ENCODE measurements at regions not wholly inside any gene's neighbourhood (a gene's known extent, or its start where the extent isn't known, plus 50 kb on each side); places are given as distances from the start of the nearest gene placed in this dataset.

DNA sequence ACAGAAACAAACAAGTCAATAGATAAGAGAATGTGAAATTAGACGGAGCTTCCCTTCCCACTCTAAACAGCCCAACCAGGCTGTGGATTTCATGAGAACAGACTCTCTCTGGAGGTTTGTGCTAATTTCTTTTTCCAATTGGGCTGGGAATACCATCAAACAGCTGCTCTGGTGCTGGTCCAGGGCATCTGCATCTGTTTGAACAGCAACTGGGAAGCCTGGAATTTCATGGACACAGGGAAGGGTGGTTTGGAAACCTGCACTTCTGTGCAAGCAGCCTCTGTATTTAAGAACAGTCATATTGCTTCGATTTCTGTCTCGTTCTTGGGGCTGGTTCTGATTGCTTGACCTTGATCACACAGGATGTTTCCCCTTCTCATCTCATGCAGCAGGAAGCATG is 88.7 kb downstream of the FOXL1 start:
- no peak overlapping the region for H3K27ac Mint-ChIP-seq
- ATAC-seq (replicated peaks in 1 of 2) = no peak
- peaks cover 39% of the 10 kb centered on the region for H3K4me1 Mint-ChIP-seq (ENCODE audit: low read depth)
- DNase-seq = no peak
- H3K9me3 Mint-ChIP-seq = peaks cover 2% of the 10 kb centered on the region in 2 donors
- peaks cover 0 to 2% of the 10 kb centered on the region in 2 donors for H3K36me3 Mint-ChIP-seq (ENCODE audit: insufficient read depth in 2 of 2)
- no peak overlapping the region for H3K4me3 Mint-ChIP-seq
- peaks cover 28% of the 10 kb centered on the region for H3K27me3 Mint-ChIP-seq (ENCODE audit: low read depth)

DNA sequence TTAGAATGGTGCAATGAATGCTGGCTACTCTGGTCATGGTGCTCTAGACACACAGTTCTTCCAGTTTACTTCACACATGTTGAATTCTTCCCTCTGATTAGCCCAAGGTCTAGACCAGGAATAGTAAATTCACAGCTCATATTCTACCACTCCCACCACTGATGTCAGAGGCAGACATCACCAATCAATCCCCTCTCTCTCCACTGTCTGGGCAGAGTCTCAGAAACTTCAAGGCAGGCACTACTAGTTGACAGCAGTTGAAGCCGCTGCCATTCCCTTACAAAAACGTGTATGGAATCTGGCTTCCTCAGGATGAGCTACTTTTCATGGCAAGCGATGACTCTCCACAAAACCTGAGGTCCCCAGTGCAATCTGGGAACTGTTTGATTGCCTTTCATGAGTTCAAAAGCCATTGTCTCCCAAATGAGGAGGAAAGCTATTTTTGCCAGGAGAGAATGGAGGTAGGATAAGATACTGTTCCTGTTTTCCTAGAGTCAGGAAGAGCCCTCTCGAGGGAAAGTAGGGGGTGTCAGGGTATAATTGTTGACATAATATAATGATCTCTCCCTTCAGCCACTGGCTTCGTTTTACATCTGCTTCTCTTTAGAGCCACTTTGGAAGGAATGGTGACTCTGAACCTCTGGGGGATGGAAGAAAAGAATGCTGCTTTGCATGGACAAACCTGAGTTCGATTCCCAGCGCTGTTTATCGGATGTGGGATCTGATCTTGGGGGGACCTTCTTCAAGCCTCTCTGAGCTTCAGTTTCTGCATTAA is 90.0 kb downstream of the FOXL1 start:
- H3K4me3 Mint-ChIP-seq = no peak overlapping the region
- peaks cover 0 to 2% of the 10 kb centered on the region in 2 donors for H3K36me3 Mint-ChIP-seq (ENCODE audit: insufficient read depth in 2 of 2)
- peaks cover 27% of the 10 kb centered on the region for H3K27me3 Mint-ChIP-seq (ENCODE audit: low read depth)
- DNase-seq (no peak), ATAC-seq (replicated peaks in 1 of 2) (no peak)
- H3K4me1 Mint-ChIP-seq (ENCODE audit: low read depth) = peaks cover 31% of the 10 kb centered on the region
- peaks cover 2% of the 10 kb centered on the region in 2 donors for H3K9me3 Mint-ChIP-seq
- H3K27ac Mint-ChIP-seq = no peak overlapping the region

DNA sequence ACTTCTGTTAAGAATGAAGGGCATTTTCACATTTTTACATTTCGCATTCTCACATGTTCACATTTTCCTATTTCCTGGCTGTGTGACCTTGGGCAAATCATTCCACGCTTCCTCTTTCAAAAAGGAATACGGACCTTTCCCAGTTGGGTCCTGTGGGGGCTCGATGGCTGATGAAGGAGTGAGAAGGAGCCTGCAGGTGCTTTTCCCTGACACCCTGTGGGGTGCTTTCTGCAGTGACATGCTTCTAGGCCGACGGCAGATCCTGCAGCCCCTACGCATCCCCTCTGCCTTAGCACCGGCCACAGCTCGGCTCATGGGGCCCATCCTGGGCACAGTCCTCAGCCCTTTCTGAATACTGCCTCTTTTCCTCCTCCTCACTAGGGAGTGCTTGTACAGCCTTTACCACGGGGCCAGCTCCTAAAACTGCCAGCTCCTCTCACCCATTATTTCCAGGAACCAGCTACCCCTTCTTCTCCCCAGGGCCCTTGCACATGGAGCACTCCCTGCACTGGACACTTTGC is 91.0 kb downstream of the FOXL1 start:
- DNase-seq (no peak), ATAC-seq (replicated peaks in 1 of 2) (no peak)
- Mint-ChIP-seq H3K4me3 (no peak overlapping the region), H3K27me3 (ENCODE audit: low read depth) (peaks cover 27% of the 10 kb centered on the region), H3K27ac (no peak overlapping the region), H3K9me3 (peaks cover 2% of the 10 kb centered on the region in 2 donors), H3K36me3 (ENCODE audit: insufficient read depth in 2 of 2) (peaks cover 0 to 2% of the 10 kb centered on the region in 2 donors), H3K4me1 (ENCODE audit: low read depth) (peaks cover 20% of the 10 kb centered on the region)

DNA sequence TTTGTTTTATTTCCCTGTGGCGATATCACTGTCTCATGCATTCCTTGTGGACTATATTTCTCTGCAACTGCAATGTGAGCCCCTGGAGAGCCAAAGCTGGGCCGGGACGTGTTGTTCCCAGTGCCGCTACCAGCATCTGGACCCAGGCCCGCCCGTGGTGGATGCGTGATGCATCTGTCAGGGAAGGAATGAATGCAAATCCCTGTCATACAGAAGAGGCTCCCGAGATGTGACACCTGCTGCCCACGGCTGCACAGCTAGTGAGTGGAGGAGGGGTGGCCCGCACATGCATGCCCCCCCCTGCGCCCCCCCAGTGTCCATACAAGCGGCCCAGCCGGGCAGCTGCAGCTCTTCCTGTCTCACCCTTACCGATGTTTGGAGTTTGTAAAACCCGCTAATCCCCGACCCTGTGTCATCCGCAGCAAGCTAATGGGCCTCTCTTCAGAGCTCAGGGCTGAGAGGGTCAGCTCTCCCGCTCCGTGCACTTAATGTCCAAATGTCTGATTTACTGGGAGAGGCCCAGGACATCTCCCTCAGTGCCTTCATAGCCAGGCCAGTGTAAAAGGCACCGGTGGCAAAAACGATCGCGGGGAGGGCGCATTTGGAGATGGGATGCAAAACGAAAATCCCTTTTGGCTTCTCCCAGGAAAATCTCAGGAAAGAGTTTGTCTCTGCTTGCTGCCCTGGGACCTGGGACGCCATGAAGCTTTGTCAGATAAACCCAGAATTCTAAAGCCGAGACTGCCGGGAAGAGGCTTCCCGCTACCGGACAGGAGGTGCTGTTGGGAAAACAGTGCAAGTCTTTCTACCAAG is 91.8 kb downstream of the FOXL1 start:
- H3K27ac Mint-ChIP-seq = no peak overlapping the region
- peaks cover 0 to 2% of the 10 kb centered on the region in 2 donors for H3K9me3 Mint-ChIP-seq
- peaks cover 12% of the 10 kb centered on the region for H3K4me1 Mint-ChIP-seq (ENCODE audit: low read depth)
- H3K4me3 Mint-ChIP-seq = no peak overlapping the region
- ATAC-seq (replicated peaks in 1 of 2) = no peak
- H3K36me3 Mint-ChIP-seq (ENCODE audit: insufficient read depth in 2 of 2) = peaks cover 0 to 2% of the 10 kb centered on the region in 2 donors
- peaks cover 27% of the 10 kb centered on the region for H3K27me3 Mint-ChIP-seq (ENCODE audit: low read depth)
- DNase-seq = no peak

DNA sequence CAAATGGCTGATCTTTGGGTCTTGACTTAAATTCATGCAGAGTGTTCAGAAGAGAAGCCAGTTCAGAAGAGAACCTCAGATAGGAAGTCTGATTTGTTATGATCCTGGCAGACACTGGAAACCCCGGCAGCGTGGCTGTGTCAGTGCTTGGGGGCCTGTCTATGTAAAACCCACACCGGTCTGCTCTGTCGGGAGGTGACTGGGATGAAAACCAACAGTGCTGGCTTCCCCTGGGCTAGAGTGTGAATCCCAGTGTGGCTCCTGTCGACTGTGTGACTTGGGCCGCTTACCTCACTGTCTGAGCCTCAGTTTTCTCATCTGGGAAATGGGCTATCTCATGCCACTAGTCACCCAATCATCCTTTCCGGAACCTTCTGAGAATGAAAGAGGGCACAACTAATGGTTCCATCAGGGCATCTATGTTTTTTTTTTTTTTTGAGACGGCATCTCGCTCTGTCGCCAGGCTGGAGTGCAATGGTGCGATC is 92.4 kb downstream of the FOXL1 start:
- peaks cover 8% of the 10 kb centered on the region for H3K4me1 Mint-ChIP-seq (ENCODE audit: low read depth)
- H3K4me3 Mint-ChIP-seq = no peak overlapping the region

DNA sequence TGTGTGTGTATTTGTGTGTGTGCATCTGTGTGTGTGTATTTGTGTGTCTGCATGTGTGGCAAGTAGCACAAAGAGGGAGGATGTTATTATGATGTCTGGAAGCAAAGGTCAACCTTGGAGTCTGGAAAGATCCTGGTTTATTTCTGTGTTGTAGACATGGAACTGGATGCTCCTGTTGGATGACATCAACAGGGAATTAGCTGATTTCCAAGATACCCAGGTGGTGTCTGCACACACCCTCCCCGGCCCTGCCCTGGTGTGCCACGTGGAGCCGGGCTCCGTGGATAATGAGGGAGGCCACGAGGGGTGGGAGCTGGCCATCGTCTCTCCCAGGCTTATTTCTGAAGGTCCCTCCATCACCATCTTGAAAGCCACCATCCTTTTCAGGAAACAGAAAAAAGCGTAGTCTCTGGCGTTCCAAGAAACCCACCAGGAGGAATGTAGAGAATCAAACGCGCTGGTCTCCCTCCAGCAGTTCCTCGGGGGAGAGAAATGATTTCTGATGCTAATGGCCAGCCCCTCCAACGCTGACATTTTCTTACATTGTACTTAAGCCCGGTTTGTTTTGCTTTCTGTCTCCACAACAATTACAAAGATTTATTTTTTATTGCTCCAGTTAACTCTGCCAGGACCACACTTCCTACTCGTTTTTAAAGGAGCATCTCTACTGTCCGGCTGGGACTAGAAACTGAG is 93.3 kb downstream of the FOXL1 start:
- Mint-ChIP-seq H3K9me3 (no peaks in the 10 kb centered on the region), H3K36me3 (ENCODE audit: insufficient read depth in 2 of 2) (peaks cover 0 to 2% of the 10 kb centered on the region in 2 donors), H3K27me3 (ENCODE audit: low read depth) (peaks cover 18% of the 10 kb centered on the region), H3K4me3 (no peak overlapping the region), H3K27ac (no peak overlapping the region), H3K4me1 (ENCODE audit: low read depth) (peaks cover 8% of the 10 kb centered on the region)
- DNase-seq (no peak), ATAC-seq (replicated peaks in 1 of 2) (no peak)

More for the DNA sequence above, 92.4 kb downstream of the FOXL1 start:
- peaks cover 27% of the 10 kb centered on the region for H3K27me3 Mint-ChIP-seq (ENCODE audit: low read depth)
- peaks cover 0 to 2% of the 10 kb centered on the region in 2 donors for H3K36me3 Mint-ChIP-seq (ENCODE audit: insufficient read depth in 2 of 2)
- no peak for ATAC-seq (replicated peaks in 1 of 2)
- peaks cover 0 to 2% of the 10 kb centered on the region in 2 donors for H3K9me3 Mint-ChIP-seq
- H3K27ac Mint-ChIP-seq = no peak overlapping the region
- no peak for DNase-seq

DNA sequence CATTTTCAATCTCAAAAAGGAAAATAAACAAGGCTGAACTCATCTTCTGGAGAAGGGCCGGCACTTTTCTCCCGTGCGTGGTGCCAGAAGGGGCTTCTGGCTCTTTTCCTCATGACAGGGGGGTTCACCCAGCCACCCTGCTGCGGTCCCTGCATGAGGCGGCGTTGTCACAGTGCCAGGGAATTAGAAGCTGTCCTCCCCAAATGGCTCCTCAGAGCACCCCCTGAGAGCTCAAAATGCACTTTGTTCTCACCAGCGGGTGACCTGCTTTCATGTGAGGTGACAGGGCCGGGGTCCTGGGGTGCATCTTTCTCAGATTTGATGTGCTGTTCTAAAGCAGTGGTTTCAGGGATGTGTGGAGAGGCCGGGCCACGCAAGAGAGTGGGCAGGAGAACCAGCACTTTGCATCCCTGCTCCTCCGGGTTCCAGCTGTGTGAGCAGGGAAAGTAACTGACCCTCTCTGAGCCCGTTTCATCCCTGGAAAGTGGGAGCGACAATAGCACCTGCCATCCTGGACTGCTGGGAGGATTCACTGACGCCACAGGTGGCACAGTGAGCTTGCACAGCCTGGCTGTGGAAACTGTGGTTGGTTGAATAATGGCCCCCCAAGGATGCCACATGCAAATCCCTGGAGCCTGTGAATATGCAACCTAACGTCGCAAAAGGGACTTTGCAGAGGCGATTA is 94.0 kb downstream of the FOXL1 start:
- Mint-ChIP-seq H3K36me3 (ENCODE audit: insufficient read depth in 2 of 2) (peaks cover 0 to 2% of the 10 kb centered on the region in 2 donors), H3K27me3 (ENCODE audit: low read depth) (peaks cover 11% of the 10 kb centered on the region), H3K27ac (no peak overlapping the region), H3K4me1 (ENCODE audit: low read depth) (peaks cover 8% of the 10 kb centered on the region), H3K9me3 (no peaks in the 10 kb centered on the region), H3K4me3 (no peak overlapping the region)
- DNase-seq (no peak), ATAC-seq (replicated peaks in 1 of 2) (no peak)

DNA sequence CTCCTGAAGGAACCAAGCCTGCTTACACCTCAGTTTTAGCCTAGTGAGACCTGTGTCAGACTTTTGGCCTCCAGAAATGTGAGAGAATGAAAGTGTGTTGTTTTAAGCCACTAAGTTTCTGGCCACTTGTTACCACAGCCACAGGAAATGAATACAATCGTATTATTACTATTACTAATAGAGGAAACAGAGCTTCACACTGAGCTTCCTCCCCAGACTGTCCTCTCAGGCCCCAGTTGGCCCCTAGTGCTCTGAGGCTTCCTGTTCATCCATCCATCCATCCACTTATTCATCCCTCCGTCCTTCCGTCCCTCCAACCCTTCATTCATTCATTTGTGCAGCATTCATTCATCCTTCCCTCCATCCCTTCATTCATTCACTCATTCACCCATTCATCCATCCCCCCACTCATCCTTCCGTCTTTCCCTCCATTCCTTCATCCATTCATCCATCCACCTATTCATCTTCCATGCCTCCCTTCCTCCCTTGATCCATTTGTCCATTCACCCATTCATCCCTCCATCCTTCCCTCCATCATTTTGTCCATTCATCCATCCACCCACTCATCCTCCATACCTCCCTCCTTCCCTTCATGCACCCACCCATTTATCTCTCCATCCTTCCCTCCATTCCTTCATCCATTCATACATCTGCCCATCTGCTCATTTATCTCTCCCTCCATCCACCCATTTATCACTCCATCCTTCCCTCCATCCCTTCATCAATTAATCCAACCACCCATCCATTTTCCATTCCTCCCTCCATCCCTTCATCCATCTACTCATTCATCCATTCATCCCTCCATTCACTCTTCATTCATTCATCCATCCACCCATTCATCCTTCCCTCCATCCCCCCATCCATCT is 95.0 kb downstream of the FOXL1 start:
- no peak for ATAC-seq (replicated peaks in 1 of 2)
- Mint-ChIP-seq H3K4me1 (ENCODE audit: low read depth) (peaks cover 8% of the 10 kb centered on the region), H3K36me3 (ENCODE audit: insufficient read depth in 2 of 2) (no peaks in the 10 kb centered on the region), H3K27ac (no peak overlapping the region), H3K27me3 (ENCODE audit: low read depth) (peaks cover 1% of the 10 kb centered on the region), H3K4me3 (no peak overlapping the region), H3K9me3 (no peaks in the 10 kb centered on the region)
- DNase-seq = no peak

DNA sequence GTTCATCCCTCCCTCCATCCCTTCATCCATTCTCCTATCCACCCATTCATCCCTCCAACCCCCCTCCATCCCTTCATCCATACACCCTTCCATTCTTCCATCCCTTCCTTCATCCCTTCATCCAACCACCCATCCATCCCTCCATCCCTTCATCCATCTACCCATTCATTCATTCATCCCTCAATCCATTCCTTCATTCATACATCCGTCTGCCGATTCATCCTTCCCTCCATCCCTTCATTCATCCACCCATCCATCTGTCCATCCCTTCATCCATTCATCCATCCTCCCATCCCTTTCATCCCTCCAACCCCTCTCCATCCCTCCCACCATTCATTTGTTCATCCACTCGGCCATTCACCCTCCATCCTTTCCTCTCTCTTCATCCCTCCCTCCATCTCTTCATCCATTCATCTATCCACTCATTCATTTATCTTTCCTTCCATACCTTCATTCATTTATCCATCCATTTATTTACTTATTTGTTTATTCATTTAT is 95.7 kb downstream of the FOXL1 start:
- ATAC-seq (replicated peaks in 1 of 2) (no peak), DNase-seq (no peak)
- Mint-ChIP-seq H3K27ac (no peak overlapping the region), H3K4me3 (no peak overlapping the region), H3K9me3 (no peaks in the 10 kb centered on the region), H3K36me3 (ENCODE audit: insufficient read depth in 2 of 2) (no peaks in the 10 kb centered on the region), H3K4me1 (ENCODE audit: low read depth) (peaks cover 3% of the 10 kb centered on the region), H3K27me3 (ENCODE audit: low read depth) (no peaks in the 10 kb centered on the region)

DNA sequence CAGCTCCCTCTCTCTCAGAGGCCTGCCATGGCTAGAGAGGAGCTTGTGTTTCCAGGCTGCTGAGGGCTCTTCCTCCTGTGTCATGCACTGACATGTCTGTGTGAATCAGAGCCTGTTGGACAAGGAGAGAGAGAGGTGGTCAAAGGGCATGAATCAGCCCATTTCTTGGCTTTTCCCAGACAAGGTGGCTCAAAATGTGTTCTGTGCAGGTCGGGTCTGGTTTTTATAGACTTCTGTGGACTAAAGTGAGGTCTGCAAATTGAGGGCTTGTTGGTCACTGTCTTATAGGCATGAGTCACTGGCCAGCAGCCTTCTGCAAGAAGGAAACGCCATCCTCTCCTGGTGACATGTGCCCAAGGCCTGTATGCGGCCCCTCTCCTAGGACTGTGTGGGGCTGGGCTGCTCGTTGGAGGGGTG is 97.9 kb downstream of the FOXL1 start:
- DNase-seq (no peak), ATAC-seq (replicated peaks in 1 of 2) (no peak)
- H3K4me1 Mint-ChIP-seq (ENCODE audit: low read depth) = no peaks in the 10 kb centered on the region
- no peak overlapping the region for H3K27ac Mint-ChIP-seq
- peaks cover 2 to 4% of the 10 kb centered on the region in 2 donors for H3K9me3 Mint-ChIP-seq
- H3K4me3 Mint-ChIP-seq = no peak overlapping the region
- H3K36me3 Mint-ChIP-seq (ENCODE audit: insufficient read depth in 2 of 2) = no peaks in the 10 kb centered on the region
- H3K27me3 Mint-ChIP-seq (ENCODE audit: low read depth) = no peaks in the 10 kb centered on the region

DNA sequence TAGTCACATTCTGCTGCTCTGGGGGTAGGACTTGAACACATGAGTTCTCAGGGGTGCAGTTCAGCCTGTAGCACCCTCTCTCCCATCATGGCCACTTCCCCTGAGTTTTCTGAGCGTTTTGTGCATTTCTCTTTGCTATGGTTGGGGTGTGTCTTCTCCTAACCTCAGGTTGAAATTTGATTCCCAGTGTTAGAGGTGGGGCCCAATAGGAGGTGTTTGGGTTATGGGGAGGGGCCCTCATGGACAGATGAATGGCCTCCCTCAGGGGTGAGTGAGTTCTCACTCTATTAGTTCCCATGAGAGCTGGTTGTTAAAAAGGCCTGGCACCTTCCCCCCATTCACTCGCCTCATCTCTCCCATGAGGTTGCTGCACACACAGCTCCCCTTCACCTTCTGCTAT is 101.1 kb downstream of the FOXL1 start:
- peaks cover 21% of the 10 kb centered on the region for H3K27me3 Mint-ChIP-seq (ENCODE audit: low read depth)
- H3K36me3 Mint-ChIP-seq (ENCODE audit: insufficient read depth in 2 of 2) = no peaks in the 10 kb centered on the region
- no peak for ATAC-seq (replicated peaks in 1 of 2)

More for the DNA sequence above, 101.1 kb downstream of the FOXL1 start:
- no peak overlapping the region for H3K27ac Mint-ChIP-seq
- H3K4me3 Mint-ChIP-seq = no peak overlapping the region
- no peaks in the 10 kb centered on the region for H3K4me1 Mint-ChIP-seq (ENCODE audit: low read depth)
- no peak for DNase-seq
- H3K9me3 Mint-ChIP-seq = peaks cover 2 to 4% of the 10 kb centered on the region in 2 donors

Measured in activated T-cell treated with anti-CD3 and anti-CD28 coated beads, Interleukin-2, amount 50 U/mL, for 72 hours (primary cell).